Mesothelial cell of epicardium (in vitro differentiated cells): ENCODE measurements at regions not wholly inside any gene's neighbourhood (a gene's known extent, or its start where the extent isn't known, plus 50 kb on each side); places are given as distances from the start of the nearest gene placed in this dataset.

Experiments
- DNase-seq, 2 experiments: peaks; one replicate each; pipeline ENCODE4 v3.0.0; 2021; ENCODE audit warnings: low spot score in 2 of 2; ENCODE audit not compliant: unreplicated experiment in 2 of 2
- H3K27ac Mint-ChIP-seq: 2 replicates; pipeline ENCODE4 v1.8.0; 2021; ENCODE audit warnings: mixed read lengths
- H3K27me3 Mint-ChIP-seq: 2 replicates; pipeline ENCODE4 v1.8.0; 2021; ENCODE audit warnings: low read depth, mixed read lengths
- H3K36me3 Mint-ChIP-seq: 2 replicates; pipeline ENCODE4 v1.8.0; 2021; ENCODE audit warnings: mixed read lengths
- H3K4me1 Mint-ChIP-seq: 2 replicates; pipeline ENCODE4 v1.8.0; 2021; ENCODE audit warnings: mixed read lengths
- H3K4me3 Mint-ChIP-seq: 2 replicates; pipeline ENCODE4 v1.8.0; 2021; ENCODE audit warnings: mild to moderate bottlenecking, moderate library complexity, mixed read lengths
- H3K9me3 Mint-ChIP-seq: 2 replicates; pipeline ENCODE4 v1.8.0; 2021; ENCODE audit warnings: mixed read lengths
- CTCF ChIP-seq: fragments of 200-600 bp; sonication (generic); IDR thresholded peaks from one replicate; pipeline ENCODE4 v1.5.0; 2021; ENCODE audit warnings: antibody characterized with exemption; ENCODE audit not compliant: unreplicated experiment

GRCh38 chr2:239640676-239641578, 240.1 kb upstream of the HDAC4 start:
- Mint-ChIP-seq H3K27ac (no peak overlapping the region), H3K9me3 (peaks cover 3% of the 10 kb centered on the region), H3K4me3 (no peak overlapping the region), H3K4me1 (no peaks in the 10 kb centered on the region), H3K27me3 (peaks cover 5% of the 10 kb centered on the region), H3K36me3 (no peaks in the 10 kb centered on the region)
- no peak for TF ChIP-seq CTCF
- no peak for DNase-seq

DNA sequence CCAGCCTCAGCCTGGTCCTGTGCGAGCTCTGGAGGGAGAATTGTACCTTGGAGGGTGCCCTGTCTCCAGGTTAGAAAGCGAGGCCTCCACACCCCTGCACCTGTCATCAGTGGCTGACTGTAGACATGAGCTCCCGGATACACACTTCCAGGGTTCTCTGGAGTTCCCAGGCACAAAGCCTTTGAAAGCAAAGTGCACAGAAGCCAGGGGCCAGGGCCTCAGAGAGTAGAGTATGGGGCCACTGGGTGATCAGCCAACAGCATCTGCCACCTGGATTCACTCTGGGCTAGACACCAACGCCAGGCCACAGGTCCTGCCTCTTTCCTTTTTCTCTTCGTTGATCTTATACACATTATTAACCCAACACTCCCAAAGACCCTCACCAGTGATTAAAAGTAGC, 239.4 kb upstream of the HDAC4 start:
- TF ChIP-seq CTCF = no peak
- no peak overlapping the region for H3K27ac Mint-ChIP-seq
- H3K4me1 Mint-ChIP-seq = no peaks in the 10 kb centered on the region

DNA sequence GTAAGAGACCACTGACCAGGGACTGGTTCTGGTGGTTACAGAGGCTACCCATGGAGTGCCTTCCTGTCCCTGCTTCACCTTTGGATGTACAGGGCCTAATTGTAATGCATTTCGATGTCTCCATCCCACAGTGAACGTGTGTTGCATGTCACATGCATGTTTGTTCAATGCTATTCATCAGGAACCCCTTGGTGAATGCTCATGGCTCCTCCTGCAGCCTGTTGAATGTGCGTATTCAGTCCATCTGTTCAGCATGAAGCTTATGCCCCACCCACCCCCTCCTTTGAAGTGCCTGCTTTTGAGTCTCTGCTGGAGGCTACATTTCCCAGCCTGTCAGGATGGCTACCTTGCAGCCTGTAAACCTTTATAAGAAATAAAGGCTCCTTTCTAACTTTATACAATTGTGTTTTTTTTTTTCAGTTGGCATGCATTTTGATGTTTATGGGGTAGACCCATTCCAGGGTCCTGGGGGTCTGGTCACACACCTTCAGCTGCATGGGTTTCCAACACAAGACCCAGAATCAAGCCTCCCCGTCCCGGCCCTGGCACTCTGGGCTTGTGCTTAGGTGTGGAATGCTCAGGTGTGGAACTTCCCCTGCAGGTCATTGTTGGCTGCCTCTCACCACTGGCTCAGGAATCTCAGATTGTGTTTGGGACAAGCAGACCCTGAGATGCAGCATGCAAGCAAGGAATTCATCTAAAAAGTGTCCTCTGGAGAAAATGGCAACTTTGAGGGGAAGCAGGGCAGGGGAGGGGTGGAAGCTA, 238.8 kb upstream of the HDAC4 start:
- Mint-ChIP-seq H3K36me3 (no peaks in the 10 kb centered on the region), H3K27me3 (peaks cover 4% of the 10 kb centered on the region), H3K9me3 (no peaks in the 10 kb centered on the region), H3K4me1 (no peaks in the 10 kb centered on the region), H3K27ac (no peak overlapping the region), H3K4me3 (no peak overlapping the region)
- no peak for TF ChIP-seq CTCF
- DNase-seq = no peak

More for the DNA sequence above, 239.4 kb upstream of the HDAC4 start:
- Mint-ChIP-seq H3K4me3 (no peak overlapping the region), H3K36me3 (no peaks in the 10 kb centered on the region), H3K9me3 (peaks cover 3% of the 10 kb centered on the region), H3K27me3 (peaks cover 4% of the 10 kb centered on the region)
- DNase-seq = no peak

GRCh38 chr2:239638376-239638775, 237.6 kb upstream of the HDAC4 start:
- DNase-seq = no peak
- Mint-ChIP-seq H3K9me3 (no peaks in the 10 kb centered on the region), H3K4me3 (no peak overlapping the region), H3K4me1 (no peaks in the 10 kb centered on the region), H3K27ac (no peak overlapping the region), H3K27me3 (peaks cover 4% of the 10 kb centered on the region), H3K36me3 (no peaks in the 10 kb centered on the region)
- TF ChIP-seq CTCF = no peak

GRCh38 chr2:239636808-239637207, 236.0 kb upstream of the HDAC4 start:
- Mint-ChIP-seq H3K36me3 (no peaks in the 10 kb centered on the region), H3K27me3 (peaks cover 4% of the 10 kb centered on the region), H3K4me1 (no peaks in the 10 kb centered on the region), H3K27ac (no peak overlapping the region), H3K9me3 (no peaks in the 10 kb centered on the region), H3K4me3 (no peak overlapping the region)
- no peak for TF ChIP-seq CTCF
- DNase-seq = no peak
